ENCODE measurements at regions not wholly inside any gene's neighbourhood (a gene's known extent, or its start where the extent isn't known, plus 50 kb on each side); places are given as distances from the start of the nearest gene placed in this dataset.
A peak's percentile ranks its signal among the peaks of the same experiment; 100 is the strongest.

DNA sequence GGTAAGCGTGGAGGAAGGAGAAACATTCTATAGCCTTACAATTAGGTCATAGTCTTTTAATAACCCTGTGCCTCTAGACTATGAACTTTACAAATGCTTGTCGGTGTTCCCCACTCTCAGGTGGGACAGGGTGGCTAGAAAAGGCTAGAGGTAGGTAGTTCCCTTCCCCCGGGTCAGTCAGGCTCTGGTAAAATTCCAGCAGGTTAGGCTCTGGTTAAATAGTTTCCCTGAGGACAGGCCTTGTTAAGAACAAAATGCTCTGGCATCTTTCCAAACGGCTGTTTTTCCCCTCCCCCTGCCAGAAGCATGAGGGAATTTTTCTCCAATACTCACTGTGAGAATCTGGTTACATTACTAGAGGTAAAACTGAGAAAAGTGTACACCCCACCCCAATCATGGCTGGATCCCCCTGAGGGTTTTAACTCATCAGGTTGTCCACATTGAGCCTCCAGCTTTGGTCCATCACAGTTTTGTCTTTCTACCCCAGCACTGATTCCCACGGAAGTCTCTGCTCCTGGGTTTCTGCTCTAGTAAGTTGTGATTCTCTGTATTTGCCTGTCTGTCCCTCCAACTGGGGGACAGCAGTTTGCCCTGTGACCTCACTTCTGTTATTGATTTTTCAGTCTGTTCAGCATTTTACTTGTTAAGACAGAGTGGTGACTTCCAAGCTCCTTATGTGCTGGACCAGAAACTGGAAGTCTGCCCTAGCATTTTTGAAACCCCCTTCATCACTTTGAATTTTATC, 84.7 kb upstream of the ADGRF1 start (continued):
- TF ChIP-seq, protein P1, sequence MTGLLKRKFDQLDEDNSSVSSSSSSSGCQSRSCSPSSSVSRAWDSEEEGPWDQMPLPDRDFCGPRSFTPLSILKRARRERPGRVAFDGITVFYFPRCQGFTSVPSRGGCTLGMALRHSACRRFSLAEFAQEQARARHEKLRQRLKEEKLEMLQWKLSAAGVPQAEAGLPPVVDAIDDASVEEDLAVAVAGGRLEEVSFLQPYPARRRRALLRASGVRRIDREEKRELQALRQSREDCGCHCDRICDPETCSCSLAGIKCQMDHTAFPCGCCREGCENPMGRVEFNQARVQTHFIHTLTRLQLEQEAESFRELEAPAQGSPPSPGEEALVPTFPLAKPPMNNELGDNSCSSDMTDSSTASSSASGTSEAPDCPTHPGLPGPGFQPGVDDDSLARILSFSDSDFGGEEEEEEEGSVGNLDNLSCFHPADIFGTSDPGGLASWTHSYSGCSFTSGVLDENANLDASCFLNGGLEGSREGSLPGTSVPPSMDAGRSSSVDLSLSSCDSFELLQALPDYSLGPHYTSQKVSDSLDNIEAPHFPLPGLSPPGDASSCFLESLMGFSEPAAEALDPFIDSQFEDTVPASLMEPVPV (CRISPR knock-in tag; IDR thresholded peaks at IDR 0.05), result no peak
- TF ChIP-seq FOSL2 (CRISPR knock-in tag; IDR thresholded peaks at IDR 0.05) (peak; percentile 55), KAT7 (CRISPR knock-in tag; IDR thresholded peaks at IDR 0.05; ENCODE audit: borderline replicate concordance) (no peak), ZNF205 (CRISPR knock-in tag; IDR thresholded peaks at IDR 0.05) (no peak), TEAD2 (CRISPR knock-in tag; IDR thresholded peaks at IDR 0.05) (no peak), SNAI1 (CRISPR knock-in tag; IDR thresholded peaks at IDR 0.05; ENCODE audit: borderline replicate concordance) (no peak), MEIS1 (CRISPR knock-in tag; IDR thresholded peaks at IDR 0.05; ENCODE audit: borderline replicate concordance) (no peak), ZNF143 (CRISPR knock-in tag; IDR thresholded peaks at IDR 0.05) (no peak), ZNF652 (CRISPR knock-in tag; IDR thresholded peaks at IDR 0.05; ENCODE audit: borderline replicate concordance, low read depth) (peak; percentile 75; the same call in 1 of the 2 replicates), NFYB (CRISPR knock-in tag; IDR thresholded peaks at IDR 0.05) (no peak)
- TF ChIP-seq, protein P2, sequence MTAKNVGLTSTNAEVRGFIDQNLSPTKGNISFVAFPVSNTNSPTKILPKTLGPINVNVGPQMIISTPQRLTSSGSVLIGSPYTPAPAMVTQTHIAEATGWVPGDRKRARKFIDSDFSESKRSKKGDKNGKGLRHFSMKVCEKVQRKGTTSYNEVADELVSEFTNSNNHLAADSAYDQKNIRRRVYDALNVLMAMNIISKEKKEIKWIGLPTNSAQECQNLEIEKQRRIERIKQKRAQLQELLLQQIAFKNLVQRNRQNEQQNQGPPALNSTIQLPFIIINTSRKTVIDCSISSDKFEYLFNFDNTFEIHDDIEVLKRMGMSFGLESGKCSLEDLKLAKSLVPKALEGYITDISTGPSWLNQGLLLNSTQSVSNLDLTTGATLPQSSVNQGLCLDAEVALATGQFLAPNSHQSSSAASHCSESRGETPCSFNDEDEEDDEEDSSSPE (CRISPR knock-in tag; IDR thresholded peaks at IDR 0.05), result peak; percentile 15; the same call in 1 of the 2 replicates
- TF ChIP-seq, protein P3, sequence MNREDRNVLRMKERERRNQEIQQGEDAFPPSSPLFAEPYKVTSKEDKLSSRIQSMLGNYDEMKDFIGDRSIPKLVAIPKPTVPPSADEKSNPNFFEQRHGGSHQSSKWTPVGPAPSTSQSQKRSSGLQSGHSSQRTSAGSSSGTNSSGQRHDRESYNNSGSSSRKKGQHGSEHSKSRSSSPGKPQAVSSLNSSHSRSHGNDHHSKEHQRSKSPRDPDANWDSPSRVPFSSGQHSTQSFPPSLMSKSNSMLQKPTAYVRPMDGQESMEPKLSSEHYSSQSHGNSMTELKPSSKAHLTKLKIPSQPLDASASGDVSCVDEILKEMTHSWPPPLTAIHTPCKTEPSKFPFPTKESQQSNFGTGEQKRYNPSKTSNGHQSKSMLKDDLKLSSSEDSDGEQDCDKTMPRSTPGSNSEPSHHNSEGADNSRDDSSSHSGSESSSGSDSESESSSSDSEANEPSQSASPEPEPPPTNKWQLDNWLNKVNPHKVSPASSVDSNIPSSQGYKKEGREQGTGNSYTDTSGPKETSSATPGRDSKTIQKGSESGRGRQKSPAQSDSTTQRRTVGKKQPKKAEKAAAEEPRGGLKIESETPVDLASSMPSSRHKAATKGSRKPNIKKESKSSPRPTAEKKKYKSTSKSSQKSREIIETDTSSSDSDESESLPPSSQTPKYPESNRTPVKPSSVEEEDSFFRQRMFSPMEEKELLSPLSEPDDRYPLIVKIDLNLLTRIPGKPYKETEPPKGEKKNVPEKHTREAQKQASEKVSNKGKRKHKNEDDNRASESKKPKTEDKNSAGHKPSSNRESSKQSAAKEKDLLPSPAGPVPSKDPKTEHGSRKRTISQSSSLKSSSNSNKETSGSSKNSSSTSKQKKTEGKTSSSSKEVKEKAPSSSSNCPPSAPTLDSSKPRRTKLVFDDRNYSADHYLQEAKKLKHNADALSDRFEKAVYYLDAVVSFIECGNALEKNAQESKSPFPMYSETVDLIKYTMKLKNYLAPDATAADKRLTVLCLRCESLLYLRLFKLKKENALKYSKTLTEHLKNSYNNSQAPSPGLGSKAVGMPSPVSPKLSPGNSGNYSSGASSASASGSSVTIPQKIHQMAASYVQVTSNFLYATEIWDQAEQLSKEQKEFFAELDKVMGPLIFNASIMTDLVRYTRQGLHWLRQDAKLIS (CRISPR knock-in tag; IDR thresholded peaks at IDR 0.05), result peak; percentile 40; the same call in 1 of the 2 replicates
- TF ChIP-seq, protein P4, sequence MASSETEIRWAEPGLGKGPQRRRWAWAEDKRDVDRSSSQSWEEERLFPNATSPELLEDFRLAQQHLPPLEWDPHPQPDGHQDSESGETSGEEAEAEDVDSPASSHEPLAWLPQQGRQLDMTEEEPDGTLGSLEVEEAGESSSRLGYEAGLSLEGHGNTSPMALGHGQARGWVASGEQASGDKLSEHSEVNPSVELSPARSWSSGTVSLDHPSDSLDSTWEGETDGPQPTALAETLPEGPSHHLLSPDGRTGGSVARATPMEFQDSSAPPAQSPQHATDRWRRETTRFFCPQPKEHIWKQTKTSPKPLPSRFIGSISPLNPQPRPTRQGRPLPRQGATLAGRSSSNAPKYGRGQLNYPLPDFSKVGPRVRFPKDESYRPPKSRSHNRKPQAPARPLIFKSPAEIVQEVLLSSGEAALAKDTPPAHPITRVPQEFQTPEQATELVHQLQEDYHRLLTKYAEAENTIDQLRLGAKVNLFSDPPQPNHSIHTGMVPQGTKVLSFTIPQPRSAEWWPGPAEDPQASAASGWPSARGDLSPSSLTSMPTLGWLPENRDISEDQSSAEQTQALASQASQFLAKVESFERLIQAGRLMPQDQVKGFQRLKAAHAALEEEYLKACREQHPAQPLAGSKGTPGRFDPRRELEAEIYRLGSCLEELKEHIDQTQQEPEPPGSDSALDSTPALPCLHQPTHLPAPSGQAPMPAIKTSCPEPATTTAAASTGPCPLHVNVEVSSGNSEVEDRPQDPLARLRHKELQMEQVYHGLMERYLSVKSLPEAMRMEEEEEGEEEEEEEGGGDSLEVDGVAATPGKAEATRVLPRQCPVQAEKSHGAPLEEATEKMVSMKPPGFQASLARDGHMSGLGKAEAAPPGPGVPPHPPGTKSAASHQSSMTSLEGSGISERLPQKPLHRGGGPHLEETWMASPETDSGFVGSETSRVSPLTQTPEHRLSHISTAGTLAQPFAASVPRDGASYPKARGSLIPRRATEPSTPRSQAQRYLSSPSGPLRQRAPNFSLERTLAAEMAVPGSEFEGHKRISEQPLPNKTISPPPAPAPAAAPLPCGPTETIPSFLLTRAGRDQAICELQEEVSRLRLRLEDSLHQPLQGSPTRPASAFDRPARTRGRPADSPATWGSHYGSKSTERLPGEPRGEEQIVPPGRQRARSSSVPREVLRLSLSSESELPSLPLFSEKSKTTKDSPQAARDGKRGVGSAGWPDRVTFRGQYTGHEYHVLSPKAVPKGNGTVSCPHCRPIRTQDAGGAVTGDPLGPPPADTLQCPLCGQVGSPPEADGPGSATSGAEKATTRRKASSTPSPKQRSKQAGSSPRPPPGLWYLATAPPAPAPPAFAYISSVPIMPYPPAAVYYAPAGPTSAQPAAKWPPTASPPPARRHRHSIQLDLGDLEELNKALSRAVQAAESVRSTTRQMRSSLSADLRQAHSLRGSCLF (CRISPR knock-in tag; IDR thresholded peaks at IDR 0.05; ENCODE audit: borderline replicate concordance), result no peak
- TF ChIP-seq, protein P5, sequence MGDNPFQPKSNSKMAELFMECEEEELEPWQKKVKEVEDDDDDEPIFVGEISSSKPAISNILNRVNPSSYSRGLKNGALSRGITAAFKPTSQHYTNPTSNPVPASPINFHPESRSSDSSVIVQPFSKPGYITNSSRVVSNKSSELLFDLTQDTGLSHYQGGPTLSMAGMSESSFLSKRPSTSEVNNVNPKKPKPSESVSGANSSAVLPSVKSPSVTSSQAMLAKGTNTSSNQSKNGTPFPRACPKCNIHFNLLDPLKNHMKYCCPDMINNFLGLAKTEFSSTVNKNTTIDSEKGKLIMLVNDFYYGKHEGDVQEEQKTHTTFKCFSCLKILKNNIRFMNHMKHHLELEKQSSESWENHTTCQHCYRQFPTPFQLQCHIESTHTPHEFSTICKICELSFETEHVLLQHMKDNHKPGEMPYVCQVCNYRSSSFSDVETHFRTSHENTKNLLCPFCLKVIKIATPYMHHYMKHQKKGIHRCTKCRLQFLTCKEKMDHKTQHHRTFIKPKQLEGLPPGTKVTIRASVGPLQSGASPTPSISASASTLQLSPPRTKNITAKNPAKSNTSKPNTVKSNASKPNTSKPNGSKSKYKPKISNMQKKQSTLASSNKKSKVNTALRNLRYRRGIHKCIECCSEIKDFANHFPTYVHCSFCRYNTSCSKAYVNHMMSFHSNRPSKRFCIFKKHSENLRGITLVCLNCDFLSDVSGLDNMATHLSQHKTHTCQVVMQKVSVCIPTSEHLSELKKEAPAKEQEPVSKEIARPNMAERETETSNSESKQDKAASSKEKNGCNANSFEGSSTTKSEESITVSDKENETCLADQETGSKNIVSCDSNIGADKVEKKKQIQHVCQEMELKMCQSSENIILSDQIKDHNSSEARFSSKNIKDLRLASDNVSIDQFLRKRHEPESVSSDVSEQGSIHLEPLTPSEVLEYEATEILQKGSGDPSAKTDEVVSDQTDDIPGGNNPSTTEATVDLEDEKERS (CRISPR knock-in tag; IDR thresholded peaks at IDR 0.05), result no peak; the same call in 1 of the 2 replicates
